8988T (cell line): ENCODE measurements at regions not wholly inside any gene's neighbourhood (a gene's known extent, or its start where the extent isn't known, plus 50 kb on each side); places are given as distances from the start of the nearest gene placed in this dataset.

Experiments used
- DNase-seq: peaks from one replicate; pipeline ENCODE4 v3.0.0; 2011

DNA sequence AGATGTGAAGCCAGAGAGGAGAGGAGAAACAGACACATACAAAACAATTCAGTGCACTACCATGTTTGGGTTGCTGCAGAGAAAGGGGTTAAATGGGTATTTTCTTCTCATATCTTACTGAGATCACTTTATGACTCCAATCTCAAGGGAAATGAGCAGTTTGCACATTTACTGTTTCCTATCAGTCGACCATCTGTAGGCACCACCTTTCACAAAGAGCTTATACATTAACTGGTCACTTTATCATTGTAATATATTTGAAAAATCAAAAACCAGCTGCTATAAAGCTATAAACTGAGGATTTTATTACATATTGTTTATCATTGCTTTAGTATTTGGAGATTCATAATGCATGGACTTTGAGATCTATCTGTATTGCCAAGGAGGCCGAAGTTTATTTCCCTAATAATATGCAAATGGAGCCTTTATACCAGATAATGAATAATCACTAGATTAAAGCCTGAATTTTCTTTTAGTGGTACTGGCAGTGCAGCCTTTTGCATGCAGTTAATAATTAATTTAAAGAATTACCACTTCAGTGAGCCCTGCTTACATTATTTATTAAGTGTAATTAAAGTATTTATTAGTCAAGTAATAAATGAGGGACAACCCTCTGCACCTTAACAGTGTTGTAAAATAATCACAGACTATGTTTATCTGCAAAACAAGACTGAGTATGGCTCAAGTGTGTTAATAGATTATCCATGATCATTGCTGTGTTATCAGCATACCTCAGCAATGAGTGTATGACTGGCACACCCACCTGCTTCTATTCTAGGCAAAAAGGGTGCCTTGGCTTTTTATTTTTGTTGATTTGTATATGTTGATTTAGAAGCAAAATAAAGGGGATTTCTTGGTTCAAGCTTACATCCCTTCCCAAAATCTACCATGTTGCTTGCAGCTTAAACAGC, 167.7 kb upstream of the SLC14A2 start:
- DNase-seq, result no peak

GRCh38 chr18:45448871-45449270, 166.4 kb upstream of the SLC14A2 start:
- no peak for DNase-seq

GRCh38 chr18:45449418-45450227, 165.7 kb upstream of the SLC14A2 start:
- DNase-seq, result no peak

DNA sequence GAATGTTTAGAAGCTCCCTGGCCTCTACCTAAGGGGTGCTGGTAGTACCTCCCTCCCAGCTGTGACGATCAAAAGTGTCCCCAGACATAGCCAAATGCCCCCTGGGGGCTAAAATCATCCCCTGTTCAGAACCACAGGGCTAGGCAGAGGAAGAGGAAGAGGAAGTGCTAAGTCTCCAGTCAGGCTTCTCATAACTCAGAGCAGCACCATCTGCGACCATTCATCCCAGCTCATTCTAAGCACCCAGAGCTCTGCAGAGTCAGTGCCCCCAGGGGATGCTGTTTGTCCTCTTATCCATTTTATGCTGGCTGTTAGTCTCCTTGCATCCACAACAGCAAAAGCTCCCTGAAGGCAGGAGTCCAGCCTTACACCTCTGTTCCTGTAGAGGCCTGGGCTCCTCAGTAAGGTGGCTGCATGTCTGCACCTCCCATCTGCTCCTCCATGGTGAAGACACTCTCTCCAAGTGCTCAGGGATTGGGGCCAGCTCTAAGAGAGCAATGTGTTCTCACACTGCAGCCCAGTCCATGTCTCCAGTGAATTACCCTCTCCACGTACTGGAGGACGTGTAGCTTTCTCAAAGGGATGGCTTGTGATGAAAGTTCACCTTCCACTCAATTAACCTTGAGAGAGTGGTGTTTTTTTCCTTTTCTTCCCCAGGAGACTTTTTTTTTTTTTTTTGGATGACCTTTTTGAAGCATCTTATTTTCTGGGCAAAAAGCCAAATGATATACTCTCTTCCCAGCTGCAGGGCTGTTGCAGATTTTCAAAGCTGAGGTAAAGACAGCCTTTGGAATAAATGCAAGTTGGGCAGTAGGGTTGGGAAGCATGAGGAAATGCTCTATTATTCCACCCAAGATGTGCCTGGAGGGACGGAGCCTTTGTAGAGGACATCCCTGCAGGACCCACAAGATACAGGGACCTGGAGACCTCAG, 158.9 kb upstream of the SLC14A2 start:
- DNase-seq, result no peak

GRCh38 chr18:45458033-45458432, 157.2 kb upstream of the SLC14A2 start:
- DNase-seq, result no peak

- no peak for DNase-seq
Measured at GRCh38 chr18:45462179-45462578, 153.1 kb upstream of the SLC14A2 start.

DNA sequence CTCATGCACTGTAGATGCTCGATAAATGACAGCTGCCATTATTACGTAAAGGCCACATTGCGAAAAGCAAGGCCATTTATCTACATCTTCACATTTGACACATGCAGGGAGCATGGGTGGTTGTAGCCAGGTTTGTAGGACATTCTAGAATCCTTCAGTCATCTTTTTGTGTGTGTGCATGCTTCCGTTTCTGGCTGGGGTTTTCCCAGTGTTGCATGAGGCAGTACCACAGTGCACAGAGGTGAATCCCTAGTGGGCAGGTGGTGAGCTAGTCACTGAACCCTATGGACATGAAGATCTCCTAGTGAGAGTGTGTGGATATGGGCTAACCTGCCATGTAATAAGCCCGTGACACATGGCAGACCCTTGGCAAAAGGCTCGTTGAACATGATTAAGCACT, 151.8 kb upstream of the SLC14A2 start:
- DNase-seq, result no peak

- no peak for DNase-seq
Measured at GRCh38 chr18:45464619-45465018, 150.7 kb upstream of the SLC14A2 start.

- DNase-seq, result no peak
Measured at GRCh38 chr18:45467293-45467692, 148.0 kb upstream of the SLC14A2 start.

DNA sequence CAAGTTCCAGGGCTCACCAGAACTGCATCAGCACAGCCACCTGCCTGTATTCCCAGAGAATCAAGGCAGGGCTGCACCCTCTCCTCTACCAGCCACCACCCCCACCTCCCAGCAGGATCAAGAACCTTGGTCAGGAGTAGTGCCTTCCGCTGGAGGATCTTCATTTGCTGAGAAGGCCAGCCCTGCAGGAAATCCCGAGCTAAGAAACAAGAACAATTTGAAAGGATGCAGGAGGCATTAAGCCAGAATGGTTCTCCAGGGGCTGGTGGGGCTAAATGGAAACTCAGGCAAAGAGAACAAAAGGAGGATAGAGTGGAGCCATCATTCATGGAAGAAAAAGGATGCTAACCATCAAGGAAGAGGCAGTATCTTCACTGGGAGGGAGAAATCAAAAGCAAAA, 147.3 kb upstream of the SLC14A2 start:
- no peak for DNase-seq

DNA sequence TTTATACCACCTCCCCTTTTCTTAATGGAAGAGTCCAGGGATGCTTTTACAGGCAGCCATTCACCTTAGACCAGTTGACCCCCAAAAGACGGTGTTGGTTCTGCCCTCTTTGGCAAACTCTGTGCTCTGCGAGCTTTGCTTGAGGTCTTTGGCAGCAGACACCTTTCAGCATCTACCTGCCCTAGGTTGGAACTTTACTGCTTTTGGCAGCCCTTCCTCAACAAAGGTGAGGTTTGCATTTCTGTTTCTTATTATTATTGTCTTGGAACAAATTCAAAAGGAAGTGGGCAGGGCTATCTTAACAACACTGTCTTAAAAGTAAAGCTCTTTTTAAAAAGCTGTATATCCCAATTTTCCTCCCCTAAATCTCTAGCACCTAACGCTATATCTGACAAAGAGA, 136.4 kb upstream of the SLC14A2 start:
- DNase-seq, result no peak

DNA sequence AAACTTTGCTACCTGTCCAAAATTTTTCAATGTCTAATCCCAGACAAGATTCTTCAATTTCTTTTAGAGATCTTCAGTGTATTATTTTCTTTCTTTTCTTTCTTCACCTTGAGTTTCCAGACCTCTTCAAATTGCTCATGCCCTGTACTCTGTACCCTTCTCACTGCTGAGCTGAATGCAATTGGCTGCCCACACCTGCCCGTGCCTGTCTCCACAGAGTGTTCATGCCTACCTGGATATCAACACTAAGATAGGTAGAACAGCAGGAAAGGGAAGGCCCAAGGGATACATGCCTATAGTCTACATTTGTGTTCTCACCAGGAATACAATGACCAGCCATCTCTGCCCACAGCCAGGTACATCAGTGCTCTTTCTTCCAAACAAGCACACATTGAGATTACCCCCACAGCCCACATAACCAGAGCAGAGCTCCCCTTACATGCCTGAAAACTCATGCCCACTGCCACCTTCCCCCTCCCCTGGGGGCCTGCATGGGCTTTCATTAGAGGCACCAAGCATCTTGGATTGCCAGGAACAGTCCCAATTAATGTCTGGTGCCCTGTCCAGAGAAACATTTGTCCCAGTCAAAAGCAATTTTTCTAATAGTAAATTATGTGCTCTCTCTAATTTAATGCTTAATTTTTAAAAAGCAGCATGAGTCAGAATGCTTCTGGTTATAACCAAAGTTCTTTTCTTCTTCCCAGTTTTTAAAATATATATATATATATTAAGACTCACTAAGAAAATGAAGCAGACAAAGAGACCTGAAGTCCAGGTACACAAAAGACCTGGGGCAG, 134.9 kb upstream of the SLC14A2 start:
- DNase-seq, result no peak

DNA sequence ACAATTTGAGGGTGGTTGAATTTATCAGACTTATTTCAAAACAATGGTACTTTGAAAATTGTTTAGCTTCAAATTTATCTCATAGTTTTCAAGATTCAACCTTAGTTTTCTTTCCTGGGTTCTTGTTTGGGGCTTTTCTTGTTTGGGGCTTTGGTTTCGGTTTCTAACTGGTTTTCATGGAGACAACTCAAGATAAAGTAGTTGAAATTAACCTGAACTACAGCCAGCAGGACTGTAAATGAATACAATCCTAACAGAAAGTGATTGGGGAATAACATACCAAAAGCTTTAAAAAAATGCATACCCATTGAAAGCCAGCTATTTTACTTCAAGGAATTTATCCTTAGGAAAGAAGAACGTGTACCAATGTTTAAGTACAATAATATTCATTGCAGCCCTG, 133.5 kb upstream of the SLC14A2 start:
- DNase-seq, result no peak

- DNase-seq, result no peak
Measured at GRCh38 chr18:45482286-45482685, 133.0 kb upstream of the SLC14A2 start.

DNA sequence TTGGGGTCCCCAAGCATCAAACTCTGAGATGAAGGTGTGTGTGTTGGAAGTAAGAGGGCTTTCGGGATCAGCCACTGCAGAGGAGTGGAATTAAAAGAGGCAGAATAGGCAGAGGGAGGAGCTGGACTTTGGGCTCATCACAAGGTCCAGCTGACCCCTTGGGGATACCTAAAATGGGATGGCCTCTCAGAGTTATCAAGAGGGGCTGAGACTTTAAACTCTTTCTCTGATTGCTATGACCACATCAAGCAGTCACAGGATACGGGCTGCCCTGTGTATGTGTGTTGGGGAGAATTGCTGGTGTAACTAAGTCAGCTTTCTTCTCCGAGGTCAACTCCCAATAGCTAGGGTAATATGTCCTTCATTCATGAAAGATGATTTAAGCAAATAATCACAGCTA, 127.7 kb upstream of the SLC14A2 start:
- no peak for DNase-seq

GRCh38 chr18:45488645-45489044, 126.6 kb upstream of the SLC14A2 start:
- DNase-seq, result no peak

- no peak for DNase-seq
Measured at GRCh38 chr18:45493830-45494229, 121.4 kb upstream of the SLC14A2 start.

- DNase-seq, result no peak
Measured at GRCh38 chr18:45494811-45495210, 120.5 kb upstream of the SLC14A2 start.

GRCh38 chr18:45496741-45497140, 118.5 kb upstream of the SLC14A2 start:
- no peak for DNase-seq

DNA sequence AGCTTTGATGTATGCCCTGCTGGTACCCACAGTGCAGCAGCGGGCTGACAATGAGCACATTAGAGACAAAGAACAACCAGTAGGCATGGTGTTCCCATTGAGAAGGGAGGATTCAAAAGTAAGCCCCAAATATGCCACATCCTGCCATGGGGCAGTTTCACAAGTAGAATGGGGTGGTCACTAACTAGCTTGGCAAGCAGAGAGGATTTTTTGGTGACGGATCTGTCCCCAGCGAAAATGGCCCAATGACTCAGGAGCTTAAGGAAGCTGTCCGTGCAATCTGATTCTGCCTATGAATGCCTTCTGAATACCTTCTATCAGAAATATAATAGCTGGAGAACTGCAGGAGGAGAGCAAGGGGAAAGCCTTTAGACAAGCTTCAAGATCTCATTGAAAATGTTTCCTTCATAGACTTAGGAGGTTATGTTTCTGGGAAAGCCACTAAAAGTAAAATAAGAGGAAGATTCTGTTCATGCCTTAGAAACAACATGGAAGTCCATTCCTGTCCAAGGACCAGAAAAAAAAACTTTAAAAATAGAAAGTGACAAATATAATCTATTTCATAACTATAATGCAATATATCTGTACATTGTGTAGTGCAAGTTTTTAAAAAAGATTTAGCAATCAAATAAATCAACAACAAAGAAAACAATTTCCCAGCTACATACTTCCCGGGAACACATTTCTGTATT, 117.5 kb upstream of the SLC14A2 start:
- no peak for DNase-seq

GRCh38 chr18:45498287-45498658, 117.0 kb upstream of the SLC14A2 start:
- no peak for DNase-seq

GRCh38 chr18:45503990-45504389, 111.3 kb upstream of the SLC14A2 start:
- DNase-seq, result no peak
